K562 (cell line): ENCODE measurements at regions not wholly inside any gene's neighbourhood (a gene's known extent, or its start where the extent isn't known, plus 50 kb on each side); places are given as distances from the start of the nearest gene placed in this dataset.

Experiments
- BDP1 ChIP-seq: IDR thresholded peaks from 3 replicates; pipeline ENCODE4 v1.6.1; 2011; ENCODE audit not compliant: insufficient read length, insufficient read depth
- L3MBTL2 ChIP-seq: fragments of 450-650 bp; IDR thresholded peaks from 2 replicates; pipeline ENCODE4 v1.6.1; 2016; ENCODE audit warnings: mild to moderate bottlenecking, moderate library complexity
- NR3C1 ChIP-seq: sonication (generic); formaldehyde crosslinking; IDR thresholded peaks from 2 replicates; pipeline ENCODE4 v1.8.1; 2022; ENCODE audit warnings: missing genetic modification reagents
- TF ChIP-seq, protein P1 (sequence below): fragments of 450-650 bp; formaldehyde crosslinking; IDR thresholded peaks from 2 replicates; pipeline ENCODE4 v1.4.0; 2020; ENCODE audit warnings: mild to moderate bottlenecking, mixed read lengths
- TF ChIP-seq, protein P2 (sequence below): sonication (generic); formaldehyde crosslinking; IDR thresholded peaks from 2 replicates; pipeline ENCODE4 v1.8.1; 2023; ENCODE audit warnings: mild to moderate bottlenecking, missing genetic modification reagents

GRCh38 chr1:22264464-22265341 lies 121.8 kb upstream of the WNT4 start:
- TF ChIP-seq, protein P1, sequence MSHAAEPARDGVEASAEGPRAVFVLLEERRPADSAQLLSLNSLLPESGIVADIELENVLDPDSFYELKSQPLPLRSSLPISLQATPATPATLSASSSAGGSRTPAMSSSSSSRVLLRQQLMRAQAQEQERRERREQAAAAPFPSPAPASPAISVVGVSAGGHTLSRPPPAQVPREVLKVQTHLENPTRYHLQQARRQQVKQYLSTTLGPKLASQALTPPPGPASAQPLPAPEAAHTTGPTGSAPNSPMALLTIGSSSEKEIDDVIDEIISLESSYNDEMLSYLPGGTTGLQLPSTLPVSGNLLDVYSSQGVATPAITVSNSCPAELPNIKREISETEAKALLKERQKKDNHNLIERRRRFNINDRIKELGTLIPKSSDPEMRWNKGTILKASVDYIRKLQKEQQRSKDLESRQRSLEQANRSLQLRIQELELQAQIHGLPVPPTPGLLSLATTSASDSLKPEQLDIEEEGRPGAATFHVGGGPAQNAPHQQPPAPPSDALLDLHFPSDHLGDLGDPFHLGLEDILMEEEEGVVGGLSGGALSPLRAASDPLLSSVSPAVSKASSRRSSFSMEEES, result no peak
- TF ChIP-seq, protein P2, sequence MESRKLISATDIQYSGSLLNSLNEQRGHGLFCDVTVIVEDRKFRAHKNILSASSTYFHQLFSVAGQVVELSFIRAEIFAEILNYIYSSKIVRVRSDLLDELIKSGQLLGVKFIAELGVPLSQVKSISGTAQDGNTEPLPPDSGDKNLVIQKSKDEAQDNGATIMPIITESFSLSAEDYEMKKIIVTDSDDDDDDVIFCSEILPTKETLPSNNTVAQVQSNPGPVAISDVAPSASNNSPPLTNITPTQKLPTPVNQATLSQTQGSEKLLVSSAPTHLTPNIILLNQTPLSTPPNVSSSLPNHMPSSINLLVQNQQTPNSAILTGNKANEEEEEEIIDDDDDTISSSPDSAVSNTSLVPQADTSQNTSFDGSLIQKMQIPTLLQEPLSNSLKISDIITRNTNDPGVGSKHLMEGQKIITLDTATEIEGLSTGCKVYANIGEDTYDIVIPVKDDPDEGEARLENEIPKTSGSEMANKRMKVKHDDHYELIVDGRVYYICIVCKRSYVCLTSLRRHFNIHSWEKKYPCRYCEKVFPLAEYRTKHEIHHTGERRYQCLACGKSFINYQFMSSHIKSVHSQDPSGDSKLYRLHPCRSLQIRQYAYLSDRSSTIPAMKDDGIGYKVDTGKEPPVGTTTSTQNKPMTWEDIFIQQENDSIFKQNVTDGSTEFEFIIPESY (CRISPR knock-in tag), result no peak
- TF ChIP-seq NR3C1 (no peak), L3MBTL2 (no peak), BDP1 (no peak)
